Transverse colon (tissue), 3 donors: ENCODE measurements at regions not wholly inside any gene's neighbourhood (a gene's known extent, or its start where the extent isn't known, plus 50 kb on each side); places are given as distances from the start of the nearest gene placed in this dataset.

Experiments
- POLR2A ChIP-seq: fragments of 450-650 bp; IDR thresholded peaks from one replicate; pipeline ENCODE4 v1.6.1; 2016; ENCODE audit warnings: antibody characterized with exemption, mild to moderate bottlenecking, moderate library complexity
- POLR2AphosphoS5 ChIP-seq, 3 donors: sonication (generic); formaldehyde crosslinking; IDR thresholded peaks; one replicate each; pipeline ENCODE4 v1.6.1; 2016; ENCODE audit warnings: antibody characterized with exemption in 3 of 3

DNA sequence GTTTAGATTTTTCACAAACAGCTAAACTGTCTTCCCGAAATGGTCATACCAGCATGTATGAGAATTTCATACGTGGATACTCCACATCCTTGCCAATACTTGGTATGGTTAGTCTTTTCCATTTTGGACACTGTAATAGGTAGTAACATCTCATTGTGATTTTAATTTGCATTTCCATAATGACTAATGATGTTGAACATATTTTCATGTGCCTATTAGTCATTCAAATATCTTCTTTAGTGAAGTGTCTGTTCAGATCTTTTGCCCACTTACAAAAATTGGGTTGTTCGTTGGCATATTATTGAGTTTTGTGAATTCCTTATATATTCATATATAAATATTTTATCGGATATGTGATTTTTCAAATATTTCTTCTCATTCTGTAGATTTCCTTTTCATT lies 78.0 kb upstream of the GNG2 start:
- TF ChIP-seq POLR2A = no peak
- TF ChIP-seq POLR2AphosphoS5 (IDR thresholded peaks at IDR 0.05) = no peak
